Neural progenitor cell (in vitro differentiated cells): ENCODE measurements at regions not wholly inside any gene's neighbourhood (a gene's known extent, or its start where the extent isn't known, plus 50 kb on each side); places are given as distances from the start of the nearest gene placed in this dataset.

Source experiments
- EZH2 ChIP-seq: fragments of 200-600 bp; sonication (generic); IDR thresholded peaks from 2 replicates; pipeline ENCODE4 v1.6.1; 2017; ENCODE audit warnings: antibody characterized with exemption, mild to moderate bottlenecking, moderate library complexity
- EZH2phosphoT487 ChIP-seq: fragments of 200-600 bp; sonication (generic); IDR thresholded peaks from 2 replicates; pipeline ENCODE4 v1.6.1; 2017; ENCODE audit warnings: antibody characterized with exemption
- TF ChIP-seq, protein P1 (sequence below): fragments of 200-600 bp; sonication (generic); IDR thresholded peaks from 2 replicates; pipeline ENCODE4 v1.5.1; 2017; ENCODE audit warnings: antibody characterized with exemption, mild to moderate bottlenecking

DNA sequence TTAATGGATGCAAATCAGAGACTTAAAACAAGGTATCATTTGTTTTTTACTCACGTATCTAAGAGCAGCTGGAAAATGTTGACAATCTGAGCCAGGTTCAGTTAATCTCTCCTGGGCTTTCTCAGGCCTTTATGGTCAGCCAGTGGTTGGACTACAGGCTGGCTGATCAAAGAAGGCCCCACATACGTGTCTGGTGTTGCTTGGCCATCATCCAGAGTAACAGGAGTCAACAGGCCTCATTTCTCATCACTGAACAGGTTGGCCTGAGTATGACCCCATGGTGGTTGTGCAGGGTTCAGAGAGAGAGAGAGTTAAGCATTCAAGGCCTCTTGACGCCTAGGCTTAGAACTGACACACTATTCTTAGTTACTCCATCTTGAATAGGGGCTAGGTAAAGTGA is 97.0 kb upstream of the VLDLR start:
- TF ChIP-seq EZH2 (no peak), EZH2phosphoT487 (no peak)
- TF ChIP-seq, protein P1, sequence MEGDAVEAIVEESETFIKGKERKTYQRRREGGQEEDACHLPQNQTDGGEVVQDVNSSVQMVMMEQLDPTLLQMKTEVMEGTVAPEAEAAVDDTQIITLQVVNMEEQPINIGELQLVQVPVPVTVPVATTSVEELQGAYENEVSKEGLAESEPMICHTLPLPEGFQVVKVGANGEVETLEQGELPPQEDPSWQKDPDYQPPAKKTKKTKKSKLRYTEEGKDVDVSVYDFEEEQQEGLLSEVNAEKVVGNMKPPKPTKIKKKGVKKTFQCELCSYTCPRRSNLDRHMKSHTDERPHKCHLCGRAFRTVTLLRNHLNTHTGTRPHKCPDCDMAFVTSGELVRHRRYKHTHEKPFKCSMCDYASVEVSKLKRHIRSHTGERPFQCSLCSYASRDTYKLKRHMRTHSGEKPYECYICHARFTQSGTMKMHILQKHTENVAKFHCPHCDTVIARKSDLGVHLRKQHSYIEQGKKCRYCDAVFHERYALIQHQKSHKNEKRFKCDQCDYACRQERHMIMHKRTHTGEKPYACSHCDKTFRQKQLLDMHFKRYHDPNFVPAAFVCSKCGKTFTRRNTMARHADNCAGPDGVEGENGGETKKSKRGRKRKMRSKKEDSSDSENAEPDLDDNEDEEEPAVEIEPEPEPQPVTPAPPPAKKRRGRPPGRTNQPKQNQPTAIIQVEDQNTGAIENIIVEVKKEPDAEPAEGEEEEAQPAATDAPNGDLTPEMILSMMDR = no peak
